Ectodermal cell (in vitro differentiated cells): ENCODE measurements at regions not wholly inside any gene's neighbourhood (a gene's known extent, or its start where the extent isn't known, plus 50 kb on each side); places are given as distances from the start of the nearest gene placed in this dataset.

Source experiments
- H3K27ac ChIP-seq: 2 replicates; pipeline ENCODE4 v1.7.0; 2013; ENCODE audit warnings: mild to moderate bottlenecking, low read depth, low read length; ENCODE audit not compliant: insufficient read depth, poor library complexity, severe bottlenecking
- H3K27me3 ChIP-seq: 2 replicates; pipeline ENCODE4 v1.7.0; 2013; ENCODE audit warnings: mild to moderate bottlenecking, low read length; ENCODE audit not compliant: insufficient read depth, control insufficient read depth, poor library complexity, severe bottlenecking
- H3K36me3 ChIP-seq: one replicate; pipeline ENCODE4 v1.7.0; 2013; ENCODE audit warnings: low read length; ENCODE audit not compliant: control insufficient read depth, insufficient read depth
- H3K4me1 ChIP-seq: one replicate; pipeline ENCODE4 v1.7.0; 2013; ENCODE audit warnings: low read length; ENCODE audit not compliant: control insufficient read depth, insufficient read depth
- H3K4me3 ChIP-seq: 2 replicates; pipeline ENCODE4 v1.7.0; 2013; ENCODE audit warnings: low read depth, low read length, control low read depth; ENCODE audit not compliant: insufficient read depth
- H3K9me3 ChIP-seq: 2 replicates; pipeline ENCODE4 v1.7.0; 2013; ENCODE audit warnings: mild to moderate bottlenecking, low read length, moderate library complexity; ENCODE audit not compliant: control insufficient read depth
- WGBS, 2 experiments: methylation state at CpG; one replicate each; pipeline ENCODE4 v1.1.7; 2013; ENCODE audit warnings: missing lambda C conversion rate in 2 of 2; 5-methylcytosine and 5-hydroxymethylcytosine counted together

DNA sequence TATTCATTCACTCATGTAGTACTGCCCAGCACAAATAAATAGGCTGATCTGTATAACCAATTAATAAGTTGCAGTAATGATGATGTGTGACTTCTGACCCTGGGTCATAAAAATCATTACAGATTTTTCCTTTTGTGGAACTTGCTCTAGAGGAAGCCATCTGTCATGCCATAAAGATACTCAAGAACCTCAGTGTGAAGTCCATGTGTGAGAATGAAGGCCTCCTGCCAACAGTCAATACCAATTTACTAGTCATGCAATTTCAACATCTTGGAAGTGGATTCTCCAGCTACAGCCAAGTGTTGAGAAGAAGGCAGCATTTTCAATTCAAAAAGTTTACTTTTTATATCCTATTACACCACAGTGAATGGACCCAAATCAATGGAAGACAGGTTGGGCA, 435.6 kb upstream of the LRRC4C start:
- Histone ChIP-seq H3K27me3 (no peaks in the 10 kb centered on the region), H3K4me3 (no peak overlapping the region), H3K9me3 (no peaks in the 10 kb centered on the region), H3K4me1 (no peaks in the 10 kb centered on the region), H3K36me3 (no peaks in the 10 kb centered on the region), H3K27ac (no peak overlapping the region)

DNA sequence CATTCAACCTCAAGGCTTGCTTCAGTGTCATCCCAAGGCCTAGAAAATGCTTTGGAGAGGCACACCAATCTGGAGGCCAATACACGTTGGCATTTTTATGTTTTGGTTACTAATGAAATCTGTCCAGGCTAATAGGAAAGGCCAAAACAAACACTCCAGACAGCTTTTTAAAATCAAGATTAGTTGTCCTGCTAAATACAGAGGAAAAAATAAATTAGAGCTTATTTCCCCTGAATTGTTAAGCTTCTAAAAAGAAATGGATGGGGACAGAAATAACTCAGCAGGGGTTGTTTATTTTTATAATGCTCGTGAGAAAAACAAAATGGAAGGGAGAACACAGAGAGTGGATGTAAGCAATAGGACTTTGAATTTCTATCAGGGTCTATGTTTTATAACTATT, 438.5 kb upstream of the LRRC4C start:
- H3K4me3 ChIP-seq = no peak overlapping the region
- H3K4me1 ChIP-seq = no peaks in the 10 kb centered on the region
- WGBS, 2 experiments = 88 to 92% methylated on average over 2 of the region's 2 CpGs
- H3K36me3 ChIP-seq = no peaks in the 10 kb centered on the region
- no peaks in the 10 kb centered on the region for H3K9me3 ChIP-seq
- H3K27me3 ChIP-seq = no peaks in the 10 kb centered on the region
- H3K27ac ChIP-seq = no peak overlapping the region

DNA sequence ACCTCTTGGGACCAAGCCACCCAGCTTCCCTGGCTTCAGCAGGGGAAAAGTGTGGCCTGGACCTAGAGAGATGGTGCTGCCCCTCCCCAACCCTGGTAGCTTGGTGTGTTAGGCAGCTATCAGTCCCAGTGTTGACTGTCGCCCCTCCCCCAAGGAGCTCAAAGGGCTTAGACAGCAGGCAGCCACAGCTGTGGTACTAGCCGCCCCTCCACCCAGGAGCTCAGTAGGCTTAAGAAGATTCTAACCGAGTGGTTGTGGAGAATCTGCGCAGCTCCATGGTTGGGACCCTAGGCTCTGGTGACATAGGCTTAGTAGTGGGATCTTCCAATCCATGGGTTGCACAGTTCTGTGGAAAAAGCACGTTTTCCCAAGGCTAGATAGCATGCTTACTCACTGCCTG, 458.4 kb upstream of the LRRC4C start:
- H3K36me3 ChIP-seq = no peaks in the 10 kb centered on the region
- 92 to 93% methylated on average over 5 of the region's 5 CpGs for WGBS, 2 experiments

DNA sequence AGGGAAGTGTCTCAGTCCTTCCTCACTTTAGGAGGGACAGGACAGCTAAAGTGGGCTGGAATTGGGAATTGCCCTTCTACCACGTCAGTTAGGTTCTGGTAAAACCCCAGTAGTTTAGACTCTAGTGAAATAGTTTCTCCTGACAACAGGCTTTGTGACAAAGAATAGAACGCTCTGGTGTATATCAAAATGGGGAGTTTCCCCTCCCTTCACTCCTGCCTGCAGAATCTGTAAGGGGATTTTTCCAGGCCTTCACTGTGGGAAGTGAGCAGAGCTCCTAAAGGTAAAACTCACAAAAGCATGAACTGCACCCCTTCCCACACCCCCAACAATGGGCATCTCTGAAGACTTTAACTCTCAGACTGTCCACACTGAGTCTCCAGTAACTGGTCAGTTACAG, 460.9 kb upstream of the LRRC4C start:
- H3K27me3 ChIP-seq = no peaks in the 10 kb centered on the region
- H3K36me3 ChIP-seq = no peaks in the 10 kb centered on the region
- H3K9me3 ChIP-seq = no peaks in the 10 kb centered on the region
- H3K4me3 ChIP-seq = no peak overlapping the region
- WGBS, 2 experiments = 54 to 70% methylated on average over 2 of the region's 2 CpGs
- H3K4me1 ChIP-seq = peaks cover 14% of the 10 kb centered on the region
- H3K27ac ChIP-seq = no peak overlapping the region

More for the DNA sequence above, 458.4 kb upstream of the LRRC4C start:
- Histone ChIP-seq H3K4me3 (no peak overlapping the region), H3K9me3 (no peaks in the 10 kb centered on the region), H3K27ac (no peak overlapping the region), H3K4me1 (peaks cover 14% of the 10 kb centered on the region), H3K27me3 (no peaks in the 10 kb centered on the region)

DNA sequence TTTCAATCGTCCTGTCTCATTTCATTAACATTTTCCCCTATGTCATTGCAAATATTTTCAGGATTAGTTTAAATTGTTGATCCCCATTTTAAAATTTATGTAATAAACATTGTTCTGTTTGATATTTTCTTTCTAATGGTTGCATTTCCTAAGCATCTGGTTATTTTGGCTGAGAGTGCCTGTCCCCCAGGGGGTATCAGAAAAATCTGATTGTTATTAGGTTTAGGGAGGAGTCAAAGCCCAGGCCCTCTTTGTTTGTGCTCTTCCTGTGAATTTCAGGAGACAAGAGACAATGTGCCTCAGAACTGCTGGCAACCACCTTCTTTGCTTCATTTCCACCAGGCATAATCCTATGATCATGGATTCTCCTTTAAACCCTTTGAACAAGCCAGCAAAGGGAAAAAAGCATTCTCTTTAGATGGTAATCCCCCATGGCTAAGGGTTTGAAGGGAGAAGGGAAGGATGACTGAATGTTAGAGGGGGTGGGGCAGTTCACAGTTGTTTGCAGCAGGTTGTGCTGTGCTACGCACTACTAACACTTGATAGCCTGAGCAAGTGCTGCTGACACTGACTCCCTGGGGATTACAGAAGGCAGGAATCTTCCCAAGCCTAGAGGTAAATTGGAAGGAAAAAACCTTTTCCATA, 462.4 kb upstream of the LRRC4C start:
- Histone ChIP-seq H3K27ac (peak overlapping the region; percentile 3), H3K4me1 (peaks cover 14% of the 10 kb centered on the region), H3K27me3 (no peaks in the 10 kb centered on the region), H3K4me3 (no peak overlapping the region), H3K9me3 (no peaks in the 10 kb centered on the region), H3K36me3 (no peaks in the 10 kb centered on the region)
- WGBS, 2 experiments = 12 to 14% methylated on average over 1 of the region's 2 CpGs

DNA sequence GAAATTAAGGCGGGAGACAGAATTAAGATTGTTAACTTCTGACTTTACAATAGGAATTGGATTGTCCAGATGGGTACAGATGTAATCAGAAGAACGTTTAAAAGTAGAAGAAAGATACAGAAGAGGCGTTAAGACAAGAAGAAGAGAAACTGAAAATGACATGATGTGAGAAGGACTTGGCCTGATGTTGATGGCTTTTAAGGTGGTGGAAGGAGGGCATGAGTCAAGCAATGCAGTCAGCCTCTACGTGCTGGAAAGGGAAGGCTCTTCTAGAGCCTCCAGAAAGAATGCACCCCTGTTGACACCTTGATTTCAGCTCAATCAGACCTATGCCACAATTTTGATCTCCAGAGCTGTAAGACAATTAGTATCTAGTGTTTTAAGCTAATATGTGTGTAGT, 466.9 kb upstream of the LRRC4C start:
- 92 to 98% methylated on average over 4 of the region's 4 CpGs for WGBS, 2 experiments
- H3K27me3 ChIP-seq = no peaks in the 10 kb centered on the region
- peaks cover 11% of the 10 kb centered on the region for H3K4me1 ChIP-seq
- H3K9me3 ChIP-seq = no peaks in the 10 kb centered on the region
- no peak overlapping the region for H3K27ac ChIP-seq
- no peak overlapping the region for H3K4me3 ChIP-seq
- no peaks in the 10 kb centered on the region for H3K36me3 ChIP-seq

DNA sequence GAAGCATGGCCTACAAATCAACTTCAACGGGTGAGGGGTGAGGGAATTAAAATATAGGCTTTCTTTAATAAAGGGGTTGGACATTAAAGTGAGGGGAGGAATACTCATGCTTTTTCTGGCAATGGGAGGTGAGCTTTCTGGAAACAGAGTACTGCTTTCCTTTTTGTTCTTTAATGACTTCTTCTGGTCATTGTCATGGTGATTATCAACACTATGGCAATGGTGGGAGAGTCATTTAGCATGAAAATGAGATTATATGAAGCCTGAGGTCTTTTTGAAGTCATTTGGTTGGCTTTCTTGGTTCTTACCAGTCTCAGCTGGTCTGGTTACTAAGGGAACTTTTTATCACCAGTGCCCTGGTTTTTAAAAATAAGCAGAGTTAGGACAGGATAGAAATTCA, 475.8 kb upstream of the LRRC4C start:
- Histone ChIP-seq H3K4me1 (no peaks in the 10 kb centered on the region), H3K9me3 (no peaks in the 10 kb centered on the region), H3K27me3 (no peaks in the 10 kb centered on the region), H3K4me3 (no peak overlapping the region), H3K36me3 (no peaks in the 10 kb centered on the region), H3K27ac (no peak overlapping the region)
- WGBS, 2 experiments = 69 to 72% methylated on average over 1 of the region's 1 CpG

DNA sequence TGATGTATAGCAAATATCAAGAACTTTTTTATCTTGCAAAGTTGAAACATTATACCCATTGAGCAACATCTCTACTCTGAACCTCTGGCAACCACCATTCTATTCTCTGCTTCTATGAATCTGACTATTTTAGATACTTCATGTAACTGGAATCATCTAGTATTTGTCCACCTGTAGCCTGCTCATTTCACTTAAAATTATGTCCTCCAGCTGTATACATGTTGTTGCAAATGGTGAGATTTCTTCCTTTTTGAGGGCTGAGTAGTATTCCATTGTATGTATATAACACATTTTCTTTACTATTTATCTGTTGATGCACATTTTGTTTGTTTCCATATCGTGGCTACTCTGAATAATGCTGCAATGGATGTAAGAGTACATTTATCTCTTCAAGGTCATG, 476.3 kb upstream of the LRRC4C start:
- H3K36me3 ChIP-seq = no peaks in the 10 kb centered on the region
- H3K4me1 ChIP-seq = no peaks in the 10 kb centered on the region
- WGBS, 2 experiments = 92 to 100% methylated on average over 1 of the region's 1 CpG
- H3K27me3 ChIP-seq = no peaks in the 10 kb centered on the region
- H3K9me3 ChIP-seq = no peaks in the 10 kb centered on the region
- no peak overlapping the region for H3K27ac ChIP-seq
- no peak overlapping the region for H3K4me3 ChIP-seq

DNA sequence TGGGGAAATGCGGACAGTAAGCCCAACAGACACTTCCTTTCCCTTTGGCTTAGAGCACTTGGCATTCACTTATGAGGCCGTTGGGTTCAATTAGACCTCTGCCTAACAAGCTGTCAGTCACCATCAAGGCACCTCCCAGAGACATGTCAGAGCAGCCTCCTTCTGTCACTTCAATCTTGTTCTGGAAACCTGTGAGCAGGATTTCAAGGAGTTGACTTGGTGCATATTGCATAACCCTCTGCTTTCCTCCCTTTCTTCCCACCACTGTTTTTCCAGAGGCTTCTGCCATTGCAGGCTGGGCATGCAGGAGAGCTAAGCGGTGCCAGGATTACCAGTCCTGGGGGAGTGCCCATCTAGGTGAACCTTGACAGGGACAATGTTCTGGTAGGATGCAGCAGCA, 484.2 kb upstream of the LRRC4C start:
- Histone ChIP-seq H3K9me3 (no peaks in the 10 kb centered on the region), H3K4me3 (no peak overlapping the region), H3K27me3 (no peaks in the 10 kb centered on the region), H3K36me3 (no peaks in the 10 kb centered on the region), H3K27ac (no peak overlapping the region), H3K4me1 (no peaks in the 10 kb centered on the region)
- 87 to 89% methylated on average over 3 of the region's 3 CpGs for WGBS, 2 experiments

DNA sequence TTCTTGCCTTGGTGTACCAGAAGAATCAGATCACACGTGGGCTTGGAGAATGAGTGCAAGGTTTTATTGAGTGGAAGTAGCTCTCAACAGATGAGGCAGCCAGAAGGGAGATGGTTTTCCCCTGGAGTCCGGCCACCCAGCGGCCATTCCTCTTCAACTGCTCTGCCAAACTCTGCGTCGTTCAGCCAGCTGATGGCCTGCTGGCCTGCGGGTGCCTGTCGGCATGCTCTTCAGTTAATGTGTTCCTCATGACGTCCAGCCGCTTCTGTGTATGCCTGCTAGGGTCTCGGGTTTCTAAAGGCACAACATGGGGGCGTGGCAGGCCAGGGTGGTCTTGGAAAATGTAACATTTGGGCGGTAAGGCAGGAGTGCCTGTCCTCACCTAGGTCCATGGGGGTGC, 487.9 kb upstream of the LRRC4C start:
- Histone ChIP-seq H3K4me1 (peaks cover 7% of the 10 kb centered on the region), H3K9me3 (no peaks in the 10 kb centered on the region), H3K27me3 (no peaks in the 10 kb centered on the region), H3K4me3 (no peak overlapping the region), H3K36me3 (no peaks in the 10 kb centered on the region), H3K27ac (no peak overlapping the region)
- 90 to 91% methylated on average over 12 of the region's 12 CpGs for WGBS, 2 experiments
